ENCODE measurements at regions not wholly inside any gene's neighbourhood (a gene's known extent, or its start where the extent isn't known, plus 50 kb on each side); places are given as distances from the start of the nearest gene placed in this dataset.
"Not testable (repeated sequence)": the region's sequence is repeated elsewhere in the genome, so short reads cannot be mapped to it uniquely, and the experiment has no call there.

GRCh38 chr5:116778032-116778431, 203.4 kb upstream of the SEMA6A start:
- no peak for DNase-seq (ENCODE audit: low spot score)

GRCh38 chr5:116773926-116774325, 199.3 kb upstream of the SEMA6A start:
- no peak for DNase-seq (ENCODE audit: low spot score)

GRCh38 chr5:116772806-116773205, 198.2 kb upstream of the SEMA6A start:
- DNase-seq (ENCODE audit: low spot score), result no peak

GRCh38 chr5:116772152-116772501, 197.5 kb upstream of the SEMA6A start:
- no peak for DNase-seq (ENCODE audit: low spot score)

- DNase-seq (ENCODE audit: low spot score), result no peak
These were observed 197.0 kb upstream of the SEMA6A start for GRCh38 chr5:116771466-116772151.

- not testable (repeated sequence) for DNase-seq (ENCODE audit: low spot score)
These were observed 195.3 kb upstream of the SEMA6A start for GRCh38 chr5:116769953-116770352.

GRCh38 chr5:116769470-116769869, 194.8 kb upstream of the SEMA6A start:
- no peak for DNase-seq (ENCODE audit: low spot score)

- no peak for DNase-seq (ENCODE audit: low spot score)
These were observed 191.9 kb upstream of the SEMA6A start for GRCh38 chr5:116766470-116766947.

- DNase-seq (ENCODE audit: low spot score), result no peak
These were observed 190.8 kb upstream of the SEMA6A start for GRCh38 chr5:116765441-116765840.

GRCh38 chr5:116764941-116765340, 190.3 kb upstream of the SEMA6A start:
- DNase-seq (ENCODE audit: low spot score), result no peak

- DNase-seq (ENCODE audit: low spot score), result no peak
These were observed 189.6 kb upstream of the SEMA6A start for GRCh38 chr5:116763987-116764866.

- DNase-seq (ENCODE audit: low spot score), result no peak
These were observed 185.4 kb upstream of the SEMA6A start for GRCh38 chr5:116759860-116760640.

- DNase-seq (ENCODE audit: low spot score), result no peak
These were observed 182.7 kb upstream of the SEMA6A start for GRCh38 chr5:116757326-116757725.

- no peak for DNase-seq (ENCODE audit: low spot score)
These were observed 181.9 kb upstream of the SEMA6A start for GRCh38 chr5:116756531-116756930.

GRCh38 chr5:116754556-116754955, 179.9 kb upstream of the SEMA6A start:
- DNase-seq (ENCODE audit: low spot score), result no peak

GRCh38 chr5:116751684-116752083, 177.1 kb upstream of the SEMA6A start:
- DNase-seq (ENCODE audit: low spot score), result no peak

- DNase-seq (ENCODE audit: low spot score), result no peak
These were observed 176.3 kb upstream of the SEMA6A start for GRCh38 chr5:116750631-116751580.

- DNase-seq (ENCODE audit: low spot score), result no peak
These were observed 173.3 kb upstream of the SEMA6A start for GRCh38 chr5:116747881-116748280.

- DNase-seq (ENCODE audit: low spot score), result no peak
These were observed 172.0 kb upstream of the SEMA6A start for GRCh38 chr5:116746668-116747067.

GRCh38 chr5:116740771-116741170, 166.1 kb upstream of the SEMA6A start:
- no peak for DNase-seq (ENCODE audit: low spot score)

GRCh38 chr5:116739571-116739970, 164.9 kb upstream of the SEMA6A start:
- no peak for DNase-seq (ENCODE audit: low spot score)
